GM21529 (cell line): ENCODE measurements at regions not wholly inside any gene's neighbourhood (a gene's known extent, or its start where the extent isn't known, plus 50 kb on each side); places are given as distances from the start of the nearest gene placed in this dataset.

Experiments
- ATAC-seq: cut with Tn5 transposase; IDR thresholded peaks from one replicate; pipeline ENCODE4 v1.9.1; 2021; ENCODE audit not compliant: unreplicated experiment

- ATAC-seq = no peak
These were observed 55.5 kb downstream of the INHBB start for GRCh38 chr2:120401275-120402066.

DNA sequence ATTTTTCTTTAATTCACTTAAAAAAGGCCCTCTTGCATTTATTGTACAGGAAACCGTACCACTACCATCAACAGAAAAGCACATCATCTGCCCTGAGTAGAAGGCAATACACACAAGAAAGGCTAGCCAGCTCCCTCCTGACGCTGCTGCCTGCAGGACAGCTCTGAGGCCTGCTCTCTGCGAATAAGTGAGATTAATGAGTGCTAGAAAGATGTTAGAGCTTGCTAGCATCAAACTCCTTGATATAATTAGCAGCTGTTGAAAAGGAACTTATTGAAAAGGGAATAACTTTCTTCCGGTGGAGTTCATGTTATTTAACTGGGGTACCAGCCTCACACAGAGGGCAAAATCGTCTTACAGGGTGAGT, 56.1 kb downstream of the INHBB start:
- no peak for ATAC-seq

DNA sequence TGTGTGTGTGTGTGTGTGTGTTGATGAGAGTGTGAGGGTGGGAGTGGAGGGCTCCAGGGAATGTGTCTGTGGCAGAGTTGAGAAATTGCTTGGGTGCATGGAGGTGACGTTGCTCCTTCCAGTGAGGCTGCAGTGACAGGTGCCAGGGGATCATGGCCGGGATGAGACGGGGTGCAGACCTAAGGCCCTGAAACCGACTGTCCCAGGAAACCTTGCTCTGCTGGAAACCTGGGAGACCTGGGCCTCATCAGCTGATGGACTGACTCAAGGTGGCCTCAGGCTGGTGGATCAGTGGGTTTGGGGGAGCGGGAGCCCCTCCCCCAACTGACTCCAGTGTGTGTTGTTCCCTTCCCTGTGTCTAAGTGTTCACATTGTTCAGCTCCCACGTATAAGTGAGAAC, 56.6 kb downstream of the INHBB start:
- ATAC-seq = no peak

- no peak for ATAC-seq
These were observed 57.3 kb downstream of the INHBB start for GRCh38 chr2:120403261-120403660.

DNA sequence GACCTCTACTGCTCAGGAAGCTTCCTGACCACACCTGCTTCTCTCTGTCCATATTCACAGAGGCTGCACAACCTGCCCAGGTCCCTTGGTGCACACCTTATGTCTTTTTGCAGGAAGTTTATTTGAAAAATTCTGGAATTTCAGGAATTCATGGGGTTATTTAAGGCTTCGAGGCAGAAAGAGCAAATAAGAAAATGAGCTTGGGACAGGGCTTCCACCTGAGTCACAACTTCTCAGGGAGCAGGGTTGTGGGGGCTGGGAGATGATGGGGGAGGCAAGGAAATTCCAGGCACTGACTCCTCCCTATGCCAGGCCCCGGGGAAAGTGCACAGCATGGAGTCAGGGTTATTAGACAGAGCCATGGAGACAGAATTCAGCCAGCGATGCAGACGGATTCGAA, 57.7 kb downstream of the INHBB start:
- no peak for ATAC-seq

DNA sequence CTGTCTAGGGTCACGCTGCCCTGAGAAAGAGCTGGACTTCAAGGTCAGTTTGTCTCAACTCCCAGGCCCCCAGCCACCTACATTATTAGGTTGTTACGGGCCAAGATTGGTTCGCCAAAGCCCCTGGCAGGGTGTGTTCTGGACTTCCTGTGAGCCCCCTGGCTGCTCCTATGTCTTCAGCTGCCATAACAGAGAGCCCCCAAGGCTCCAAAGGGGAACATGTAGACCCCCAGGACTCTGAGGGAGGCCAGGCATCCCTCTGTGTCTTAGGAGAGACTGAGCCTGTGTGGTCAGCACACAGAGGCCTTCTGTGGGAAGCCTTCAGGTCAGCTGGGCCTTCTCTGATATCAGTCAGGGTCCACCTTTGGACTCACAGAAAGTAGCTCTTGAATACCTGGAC, 58.3 kb downstream of the INHBB start:
- ATAC-seq = no peak

GRCh38 chr2:120404941-120405758, 59.2 kb downstream of the INHBB start:
- no peak for ATAC-seq

DNA sequence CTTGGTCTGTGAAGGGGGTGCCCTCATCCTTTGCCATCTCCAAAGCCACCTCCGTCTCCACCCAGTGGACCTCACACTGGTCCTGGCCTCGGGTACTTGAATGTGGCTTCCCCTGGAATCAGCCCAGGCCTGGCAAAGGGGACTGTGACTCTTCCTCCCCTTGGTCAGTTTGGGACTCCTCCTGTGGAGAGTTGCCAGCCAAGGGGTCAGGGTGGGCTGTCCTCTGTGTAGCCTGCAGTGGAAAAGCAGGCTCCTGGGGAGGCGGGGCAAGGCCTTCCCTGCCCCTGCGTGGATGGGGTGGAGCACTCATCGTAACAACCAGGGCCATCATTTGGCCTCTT, 59.8 kb downstream of the INHBB start:
- ATAC-seq = no peak

- no peak for ATAC-seq
These were observed 60.6 kb downstream of the INHBB start for GRCh38 chr2:120406566-120406965.

DNA sequence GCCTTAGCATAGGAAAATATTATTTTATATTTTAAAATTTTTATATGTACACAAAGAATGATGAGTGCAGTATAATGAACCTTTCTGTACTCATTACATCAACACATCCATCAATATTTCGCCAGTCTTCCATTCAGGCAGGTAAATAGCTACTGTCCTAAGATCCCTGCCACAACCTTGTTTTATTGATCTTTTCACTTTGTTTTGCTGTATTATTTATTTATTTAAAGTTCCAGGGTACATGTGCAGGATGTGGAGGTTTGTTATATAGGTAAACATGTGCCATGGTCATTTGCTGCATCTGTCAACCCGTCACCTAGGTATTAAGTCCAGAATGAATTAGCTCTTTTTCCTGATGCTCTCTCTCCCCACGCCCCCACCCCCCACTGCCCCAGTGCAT, 64.6 kb downstream of the INHBB start:
- no peak for ATAC-seq

- ATAC-seq = no peak
These were observed 69.1 kb downstream of the INHBB start for GRCh38 chr2:120415060-120415459.

DNA sequence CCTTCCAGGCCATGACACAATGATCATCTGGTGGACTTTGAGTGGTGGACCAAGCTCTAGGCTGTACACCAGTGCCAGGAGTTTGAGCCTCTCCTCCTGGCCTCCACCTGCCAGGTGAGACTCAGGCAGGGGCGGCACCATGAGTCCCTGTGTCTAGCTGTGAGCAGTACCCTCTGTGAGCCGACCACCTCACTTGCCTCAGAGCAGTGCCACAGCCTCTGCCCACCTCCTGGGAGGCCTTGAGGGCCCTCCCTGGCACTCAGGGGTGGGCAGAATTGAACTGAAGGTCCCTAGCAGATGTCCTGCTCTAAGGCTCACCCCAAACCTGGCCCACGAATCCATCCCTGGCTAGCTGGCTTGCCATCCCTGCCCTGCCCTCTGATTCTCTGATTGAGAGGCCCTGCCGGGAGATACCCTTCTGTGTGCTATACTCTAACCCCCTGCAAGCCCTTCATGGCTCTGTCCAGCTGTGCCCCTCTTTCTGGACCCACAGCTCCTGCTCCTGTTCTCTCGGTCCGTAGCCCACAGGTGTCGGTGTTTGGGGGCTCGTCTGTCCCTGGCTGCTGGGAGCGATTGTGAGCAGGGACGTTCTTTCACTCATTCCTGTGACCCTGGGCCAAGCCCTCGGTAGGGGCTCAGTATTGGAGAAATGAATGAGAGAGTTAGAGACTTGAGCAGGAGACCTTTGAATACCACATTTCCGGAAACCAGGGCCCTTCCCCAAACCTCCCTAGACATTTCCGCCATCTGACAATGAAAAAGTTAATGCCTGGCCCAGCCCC, 70.0 kb downstream of the INHBB start:
- no peak for ATAC-seq

DNA sequence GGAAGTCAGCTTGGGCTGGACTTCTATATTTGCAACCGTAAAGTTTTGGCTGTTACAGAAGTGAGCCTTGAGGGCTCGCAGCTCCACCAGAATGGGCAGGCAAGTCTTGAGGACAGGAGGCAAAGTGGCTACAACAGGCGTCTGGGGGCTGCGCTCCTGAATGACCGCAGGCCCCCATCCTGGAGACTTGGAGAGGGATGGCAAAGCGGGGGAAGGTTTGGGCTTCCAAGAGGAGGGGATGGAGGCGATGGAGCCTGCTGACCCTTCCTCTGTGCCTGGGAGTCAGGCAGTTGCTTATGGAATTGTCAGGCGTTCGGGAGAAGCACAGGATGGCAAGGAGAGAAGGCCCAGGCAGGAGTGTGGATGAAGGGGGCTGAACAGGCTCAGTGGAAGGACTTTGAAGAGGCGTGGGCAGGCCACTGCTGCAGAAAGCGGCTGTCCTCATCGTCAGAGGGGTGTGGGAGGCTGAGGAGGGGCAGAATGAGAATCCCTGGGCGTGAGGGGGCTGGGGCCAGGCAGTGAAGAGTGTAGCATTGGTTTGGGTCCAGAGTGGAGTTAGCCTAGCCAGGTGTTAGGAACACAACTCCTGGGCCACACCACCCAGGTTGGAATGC, 72.3 kb downstream of the INHBB start:
- ATAC-seq = no peak

DNA sequence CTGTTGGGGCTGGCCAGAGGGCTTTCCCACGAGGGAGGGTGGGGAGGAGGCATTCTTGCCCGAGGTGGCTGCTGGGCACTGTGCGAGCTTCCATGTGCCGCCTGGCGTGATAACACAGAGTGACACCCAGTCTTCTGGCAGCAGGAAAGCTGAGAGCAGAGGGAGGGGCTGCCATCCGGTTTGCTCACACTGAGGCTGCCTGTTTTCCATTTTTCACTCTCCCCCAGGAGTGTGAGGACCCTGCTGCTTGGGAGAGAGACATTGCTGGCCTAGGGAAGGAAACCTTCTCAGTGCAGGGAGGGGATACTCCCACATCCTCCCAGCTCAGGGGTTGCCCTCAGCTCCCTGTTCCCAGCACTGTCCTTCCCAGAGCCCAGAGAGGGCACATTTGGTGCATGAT, 73.1 kb downstream of the INHBB start:
- ATAC-seq = no peak

DNA sequence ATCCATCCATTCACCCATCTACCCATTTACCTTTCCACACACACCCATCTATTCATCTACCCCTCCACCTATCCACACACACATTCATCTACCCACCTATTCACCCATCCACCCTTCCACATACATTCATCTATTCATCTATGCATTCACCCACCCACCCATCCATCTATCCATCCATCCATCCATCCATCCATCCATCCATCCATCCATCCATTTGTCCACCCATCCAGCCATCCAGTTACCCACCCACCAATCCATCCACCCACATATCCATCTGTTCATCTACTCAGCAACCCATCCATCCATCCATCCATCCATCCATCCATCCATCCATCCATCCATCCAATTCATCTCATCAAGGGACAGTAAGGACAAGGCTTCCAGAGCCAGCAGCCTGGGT, 74.0 kb downstream of the INHBB start:
- ATAC-seq = no peak

DNA sequence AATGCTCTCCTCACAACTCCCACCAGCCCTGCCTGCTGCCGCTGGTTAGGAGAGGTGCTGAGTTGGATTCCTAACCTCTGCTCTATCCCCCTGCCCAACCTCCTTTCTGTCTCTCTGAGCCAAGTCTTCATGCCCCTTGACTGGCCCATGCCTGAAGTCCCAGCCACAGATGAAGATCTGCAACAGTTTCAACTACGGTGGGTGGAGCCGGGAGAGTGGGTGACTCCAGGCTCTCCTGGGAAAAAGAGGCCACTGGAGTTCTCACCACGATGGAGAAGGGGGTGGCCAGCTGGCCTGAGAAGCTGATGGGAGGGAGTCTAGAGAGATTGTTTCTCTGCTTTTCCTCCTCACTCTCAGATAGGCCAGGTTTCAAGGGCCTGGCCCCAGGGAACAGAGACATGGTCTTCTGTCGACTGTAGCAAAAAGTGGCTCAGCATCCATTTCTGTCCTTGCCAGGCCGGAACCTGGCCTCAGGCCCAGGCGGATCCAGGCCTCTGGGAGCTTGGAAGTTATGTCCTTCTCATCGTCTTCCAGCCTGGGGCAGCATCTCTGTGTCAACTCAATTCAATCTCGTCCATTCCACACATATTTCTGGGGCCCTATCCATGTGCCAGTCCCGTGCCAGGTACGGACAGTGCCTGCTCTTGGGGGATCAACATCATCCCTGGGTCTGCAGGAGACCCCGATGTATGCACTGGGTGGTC, 75.3 kb downstream of the INHBB start:
- ATAC-seq = no peak

GRCh38 chr2:120421830-120422175, 75.9 kb downstream of the INHBB start:
- ATAC-seq = no peak

DNA sequence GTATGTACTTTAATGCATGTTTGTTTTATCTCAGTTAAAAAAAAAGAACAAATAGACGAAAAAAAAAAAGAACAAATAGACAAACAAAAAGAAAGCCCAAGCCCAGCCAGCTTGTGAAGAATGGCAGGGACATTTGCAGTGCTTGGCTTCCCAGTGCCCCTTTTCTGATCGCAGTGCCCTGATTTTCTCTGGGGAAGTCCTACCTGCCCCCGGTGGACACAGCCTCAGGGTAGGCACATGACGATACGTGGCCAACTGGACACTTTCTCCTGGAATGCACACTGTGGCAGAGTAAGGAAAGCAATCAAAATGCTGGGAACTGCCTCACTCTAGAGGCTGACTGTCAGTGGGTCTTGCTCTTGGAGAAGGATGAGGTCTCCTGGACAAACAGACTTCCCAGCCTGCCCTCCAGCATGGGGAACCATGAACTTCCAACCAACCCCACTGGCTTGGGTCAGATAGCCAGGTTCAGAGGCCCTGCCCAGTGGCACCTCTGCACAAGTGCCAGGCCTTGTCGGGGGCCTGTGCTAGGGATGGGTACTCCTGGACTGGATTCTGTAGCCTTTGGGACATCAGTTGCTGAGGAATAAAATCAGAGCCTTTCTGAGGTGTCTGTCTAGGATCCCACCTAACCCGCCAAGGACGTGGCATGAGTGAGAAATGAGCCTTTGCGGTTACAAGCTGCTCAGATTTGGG, 76.7 kb downstream of the INHBB start:
- ATAC-seq = no peak

DNA sequence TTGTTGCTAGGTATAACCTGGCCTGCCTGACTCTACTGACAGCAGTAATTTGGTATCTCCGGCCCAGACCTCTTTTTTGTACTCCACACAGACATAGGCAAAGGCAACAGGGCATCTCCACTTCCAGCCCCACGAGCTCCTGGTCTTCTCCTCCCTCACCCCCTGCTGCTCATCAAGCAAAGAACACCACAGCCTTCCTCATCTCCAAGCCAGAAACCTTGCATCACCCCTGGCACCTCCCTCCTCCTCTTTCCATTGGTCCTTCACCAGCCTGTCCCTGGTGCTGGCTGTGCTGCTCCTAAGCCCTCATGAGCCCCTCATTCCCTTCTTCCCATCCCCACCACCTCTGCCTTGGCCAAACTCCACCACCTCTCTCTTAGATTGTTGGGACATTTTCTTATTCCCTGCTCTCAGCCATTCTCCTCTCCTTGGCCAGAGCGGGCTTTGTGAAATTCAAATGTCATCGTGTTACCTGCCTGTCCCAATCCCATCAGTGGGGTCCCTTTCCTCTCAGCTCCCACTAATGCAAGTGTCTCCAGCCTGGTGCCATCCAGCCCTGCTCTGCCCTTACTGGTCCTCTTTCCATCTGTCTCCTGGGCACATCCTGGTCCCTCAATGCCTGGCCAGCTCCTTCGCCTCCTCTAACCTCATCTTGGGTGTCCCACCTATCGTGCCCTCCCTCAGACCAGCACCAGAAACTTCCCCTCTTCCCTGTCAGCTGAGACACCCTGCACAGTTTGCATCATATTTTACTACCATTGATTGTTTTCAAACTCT, 77.4 kb downstream of the INHBB start:
- ATAC-seq = no peak
